Breast epithelium (tissue), 3 donors: ENCODE measurements at regions not wholly inside any gene's neighbourhood (a gene's known extent, or its start where the extent isn't known, plus 50 kb on each side); places are given as distances from the start of the nearest gene placed in this dataset.

ENCODE experiments used
- CTCF ChIP-seq, 3 donors: fragments of 450-650 bp; IDR thresholded peaks; one replicate each; pipeline ENCODE4 v1.5.1; 2016 to 2017; ENCODE audit warnings: antibody characterized with exemption in 3 of 3, mild to moderate bottlenecking in 3 of 3, moderate library complexity in 3 of 3
- POLR2A ChIP-seq: fragments of 450-650 bp; IDR thresholded peaks from one replicate; pipeline ENCODE4 v1.6.1; 2016; ENCODE audit warnings: antibody characterized with exemption, mild to moderate bottlenecking, moderate library complexity
- POLR2AphosphoS5 ChIP-seq, 3 donors: sonication (generic); formaldehyde crosslinking; IDR thresholded peaks; one replicate each; pipeline ENCODE4 v1.6.1; 2017; ENCODE audit warnings: antibody characterized with exemption in 3 of 3

GRCh38 chr3:1969281-1969680 is 129.4 kb upstream of the CNTN4 start:
- TF ChIP-seq CTCF (IDR thresholded peaks at IDR 0.05), result no peak
- no peak for TF ChIP-seq POLR2A
- no peak for TF ChIP-seq POLR2AphosphoS5 (IDR thresholded peaks at IDR 0.05)
